ENCODE measurements at regions not wholly inside any gene's neighbourhood (a gene's known extent, or its start where the extent isn't known, plus 50 kb on each side); places are given as distances from the start of the nearest gene placed in this dataset.

DNA sequence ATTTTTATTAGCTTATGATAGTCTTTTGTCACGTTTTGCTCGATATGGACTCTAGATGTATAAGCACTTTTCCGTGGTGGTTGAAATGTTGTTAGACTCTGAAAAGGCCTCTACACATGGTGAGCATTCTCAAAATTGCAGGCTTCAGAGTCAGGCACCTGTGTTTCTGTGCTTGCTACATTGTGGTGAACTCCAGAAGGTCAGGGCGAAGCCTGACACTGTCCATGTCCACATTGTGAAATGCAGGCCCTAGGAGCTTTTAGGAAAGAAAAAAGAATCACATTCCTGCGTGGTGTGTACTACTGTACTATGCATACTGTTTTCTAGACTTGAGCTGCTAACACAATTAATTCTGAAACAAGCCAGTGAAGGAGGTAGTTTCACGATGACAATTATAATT is 86.3 kb downstream of the HS3ST1 start:
- H3K27me3 ChIP-seq (ENCODE audit: control insufficient read depth in 1 of 2, insufficient read depth in 2 of 2, low read length in 2 of 2) = no peaks in the 10 kb centered on the region
- H3K4me1 ChIP-seq (ENCODE audit: control insufficient read depth in 2 of 2, insufficient read depth in 2 of 2, low read length in 1 of 2) = no peaks in the 10 kb centered on the region
- H3K27ac ChIP-seq (ENCODE audit: low read depth in 2 of 2, low read length in 1 of 2) = no peak overlapping the region
- no peaks in the 10 kb centered on the region for H3K9me3 ChIP-seq (ENCODE audit: control insufficient read depth in 2 of 2, insufficient read depth in 1 of 2, low read depth in 1 of 2, low read length in 1 of 2)
- H3K36me3 ChIP-seq (ENCODE audit: control insufficient read depth in 2 of 2, insufficient read depth in 2 of 2, low read length in 1 of 2) = no peaks in the 10 kb centered on the region
- 83 to 88% methylated on average over 6 of the region's 6 CpGs for WGBS, 2 donors
- no peak overlapping the region for H3K4me3 ChIP-seq (ENCODE audit: low read depth in 1 of 2, low read length in 2 of 2)

DNA sequence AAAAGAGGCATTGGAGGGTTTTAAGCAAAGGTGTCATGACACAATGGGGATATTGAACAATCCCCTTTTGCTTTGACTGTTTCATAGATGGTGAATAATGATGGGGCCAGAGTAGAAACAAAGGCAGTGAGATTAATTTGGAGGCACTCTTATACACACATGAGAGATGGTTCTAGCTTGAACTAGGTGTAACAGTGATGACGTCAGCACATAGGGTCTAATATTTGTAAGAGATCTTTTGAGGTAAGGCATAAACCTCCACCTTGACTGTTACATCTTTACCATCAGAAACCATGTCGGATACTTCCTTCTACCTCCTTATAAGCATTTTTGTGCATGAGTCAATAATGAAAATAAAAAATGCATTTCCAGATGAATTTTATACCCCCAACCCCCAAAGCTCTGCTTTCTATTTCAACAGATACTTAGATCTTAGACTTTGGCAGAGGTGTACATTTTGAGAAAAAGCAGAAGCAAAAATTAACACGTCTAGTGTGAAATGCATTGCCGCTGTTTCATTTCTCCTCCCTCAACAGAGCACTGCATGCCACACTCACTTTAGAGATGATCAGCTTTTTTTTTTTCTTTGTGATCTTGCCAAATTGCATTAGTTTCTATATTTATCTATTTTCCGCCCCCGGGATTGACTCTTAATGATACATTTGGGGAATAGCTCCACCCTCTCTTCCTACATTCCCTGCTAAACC is 87.2 kb downstream of the HS3ST1 start:
- no peaks in the 10 kb centered on the region for H3K36me3 ChIP-seq (ENCODE audit: control insufficient read depth in 2 of 2, insufficient read depth in 2 of 2, low read length in 1 of 2)
- no peaks in the 10 kb centered on the region for H3K4me1 ChIP-seq (ENCODE audit: control insufficient read depth in 2 of 2, insufficient read depth in 2 of 2, low read length in 1 of 2)
- no peaks in the 10 kb centered on the region for H3K9me3 ChIP-seq (ENCODE audit: control insufficient read depth in 2 of 2, insufficient read depth in 1 of 2, low read depth in 1 of 2, low read length in 1 of 2)
- H3K4me3 ChIP-seq (ENCODE audit: low read depth in 1 of 2, low read length in 2 of 2) = no peak overlapping the region
- no peaks in the 10 kb centered on the region for H3K27me3 ChIP-seq (ENCODE audit: control insufficient read depth in 1 of 2, insufficient read depth in 2 of 2, low read length in 2 of 2)
- H3K27ac ChIP-seq (ENCODE audit: low read depth in 2 of 2, low read length in 1 of 2) = no peak overlapping the region
- 70 to 74% methylated on average over 6 of the region's 6 CpGs for WGBS, 2 donors

DNA sequence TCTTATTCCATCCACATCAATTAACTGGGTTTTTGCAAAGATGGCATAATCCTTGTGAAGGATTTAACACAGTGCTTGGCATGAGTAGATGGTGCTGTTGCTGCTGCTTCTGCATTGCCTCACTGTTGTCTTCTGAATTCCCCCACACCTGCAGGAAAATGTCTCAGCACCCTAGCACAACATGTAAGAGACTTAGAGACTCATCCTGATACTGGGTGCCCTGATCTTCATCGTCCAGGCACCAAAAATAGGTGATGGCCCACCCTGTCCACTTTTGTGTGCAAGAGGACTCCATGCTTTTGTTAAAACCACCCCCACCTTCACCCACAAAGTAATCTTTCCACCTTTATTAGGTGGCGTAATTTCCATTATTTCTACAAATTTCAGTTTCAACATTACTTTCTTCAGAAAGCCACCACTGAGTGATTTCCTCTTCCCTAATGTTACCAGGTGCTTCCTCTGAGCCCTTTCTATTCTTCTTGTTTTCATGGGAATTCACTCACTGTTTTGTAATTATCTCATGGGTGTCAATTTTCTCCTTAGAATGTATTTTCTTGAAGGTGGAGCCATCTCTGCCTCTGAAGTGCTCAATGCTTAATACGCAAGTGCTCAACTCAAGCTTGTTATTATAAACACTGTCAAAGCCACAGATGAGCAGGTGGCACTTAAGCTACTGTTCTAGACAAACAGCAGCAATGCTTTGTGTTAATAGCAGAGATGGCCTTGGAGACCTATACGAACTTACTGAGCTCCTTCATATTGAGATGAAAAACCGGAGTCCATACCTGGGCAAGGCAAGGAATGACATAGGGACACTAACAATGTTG is 89.5 kb downstream of the HS3ST1 start:
- no peaks in the 10 kb centered on the region for H3K9me3 ChIP-seq (ENCODE audit: control insufficient read depth in 2 of 2, insufficient read depth in 1 of 2, low read depth in 1 of 2, low read length in 1 of 2)

DNA sequence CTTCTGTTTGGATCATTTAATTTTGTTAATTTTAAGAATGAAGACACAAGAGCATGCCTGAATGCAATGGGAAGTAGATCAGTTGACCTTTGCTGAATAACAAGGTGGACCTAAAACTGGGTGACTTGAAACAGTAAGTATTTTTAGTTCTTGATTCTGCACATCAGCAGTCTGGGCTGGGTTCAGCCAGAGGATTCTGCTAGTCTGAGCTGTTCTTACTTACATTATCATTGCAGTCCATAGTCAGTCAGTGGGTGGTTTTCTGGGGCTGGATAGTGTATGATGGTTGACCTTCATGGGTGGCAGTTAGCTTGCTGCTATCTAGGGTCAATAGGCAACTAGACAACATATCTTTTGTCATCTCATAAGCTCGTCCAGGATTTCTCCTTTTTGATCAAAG is 91.4 kb downstream of the HS3ST1 start:
- Histone ChIP-seq H3K4me1 (ENCODE audit: control insufficient read depth in 2 of 2, insufficient read depth in 2 of 2, low read length in 1 of 2) (no peaks in the 10 kb centered on the region), H3K9me3 (ENCODE audit: control insufficient read depth in 2 of 2, insufficient read depth in 1 of 2, low read depth in 1 of 2, low read length in 1 of 2) (no peaks in the 10 kb centered on the region), H3K36me3 (ENCODE audit: control insufficient read depth in 2 of 2, insufficient read depth in 2 of 2, low read length in 1 of 2) (no peaks in the 10 kb centered on the region), H3K27ac (ENCODE audit: low read depth in 2 of 2, low read length in 1 of 2) (no peak overlapping the region), H3K4me3 (ENCODE audit: low read depth in 1 of 2, low read length in 2 of 2) (no peak overlapping the region), H3K27me3 (ENCODE audit: control insufficient read depth in 1 of 2, insufficient read depth in 2 of 2, low read length in 2 of 2) (no peaks in the 10 kb centered on the region)
- 56 to 63% methylated on average over 1 of the region's 1 CpG for WGBS, 2 donors

More for the DNA sequence above, 89.5 kb downstream of the HS3ST1 start:
- Histone ChIP-seq H3K36me3 (ENCODE audit: control insufficient read depth in 2 of 2, insufficient read depth in 2 of 2, low read length in 1 of 2) (no peaks in the 10 kb centered on the region), H3K27ac (ENCODE audit: low read depth in 2 of 2, low read length in 1 of 2) (no peak overlapping the region), H3K27me3 (ENCODE audit: control insufficient read depth in 1 of 2, insufficient read depth in 2 of 2, low read length in 2 of 2) (no peaks in the 10 kb centered on the region), H3K4me1 (ENCODE audit: control insufficient read depth in 2 of 2, insufficient read depth in 2 of 2, low read length in 1 of 2) (no peaks in the 10 kb centered on the region), H3K4me3 (ENCODE audit: low read depth in 1 of 2, low read length in 2 of 2) (no peak overlapping the region)
- 78 to 85% methylated on average over 5 of the region's 5 CpGs for WGBS, 2 donors

DNA sequence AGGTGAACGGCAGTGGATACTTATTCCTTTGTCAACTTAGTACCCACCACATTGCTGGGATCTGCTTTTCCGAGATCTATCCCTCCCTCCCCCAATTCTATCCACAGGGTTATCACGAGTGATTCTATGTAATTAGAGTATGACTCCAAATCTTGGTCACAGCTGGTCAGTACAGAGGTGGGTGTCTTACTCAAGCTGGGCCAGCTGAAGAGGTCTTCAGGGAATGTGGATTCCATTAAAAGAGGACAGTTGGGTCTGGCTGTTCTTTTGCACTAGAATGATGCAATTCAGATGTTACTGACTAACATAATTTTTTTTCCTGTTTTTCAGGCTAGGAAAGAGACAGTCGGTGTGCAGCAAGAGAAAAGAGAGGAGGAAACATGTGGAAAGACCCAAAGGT is 92.3 kb downstream of the HS3ST1 start:
- H3K4me3 ChIP-seq (ENCODE audit: low read depth in 1 of 2, low read length in 2 of 2) = no peak overlapping the region
- H3K4me1 ChIP-seq (ENCODE audit: control insufficient read depth in 2 of 2, insufficient read depth in 2 of 2, low read length in 1 of 2) = no peaks in the 10 kb centered on the region
- no peaks in the 10 kb centered on the region for H3K36me3 ChIP-seq (ENCODE audit: control insufficient read depth in 2 of 2, insufficient read depth in 2 of 2, low read length in 1 of 2)
- WGBS, 2 donors = 78 to 81% methylated on average over 4 of the region's 4 CpGs
- H3K27me3 ChIP-seq (ENCODE audit: control insufficient read depth in 1 of 2, insufficient read depth in 2 of 2, low read length in 2 of 2) = no peaks in the 10 kb centered on the region
- no peak overlapping the region for H3K27ac ChIP-seq (ENCODE audit: low read depth in 2 of 2, low read length in 1 of 2)
- H3K9me3 ChIP-seq (ENCODE audit: control insufficient read depth in 2 of 2, insufficient read depth in 1 of 2, low read depth in 1 of 2, low read length in 1 of 2) = no peaks in the 10 kb centered on the region

DNA sequence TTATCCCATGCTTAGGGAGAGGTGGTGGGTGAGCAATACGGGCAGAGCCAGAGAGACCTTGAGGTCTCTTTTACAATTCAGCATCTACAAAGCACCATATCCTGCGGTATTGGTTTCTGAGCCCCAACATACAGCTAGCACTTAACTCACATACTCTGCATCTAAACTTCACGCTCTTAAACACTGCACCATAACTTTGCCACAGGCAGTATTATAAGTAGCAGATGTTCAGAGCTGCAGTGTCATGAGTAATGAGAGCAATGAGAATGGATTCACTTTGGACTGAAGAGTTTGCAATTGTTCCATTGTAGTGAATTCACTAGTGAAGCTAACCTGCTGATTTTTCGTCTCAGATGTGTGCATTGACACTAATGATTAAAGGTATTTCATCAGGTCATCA is 93.8 kb downstream of the HS3ST1 start:
- no peaks in the 10 kb centered on the region for H3K9me3 ChIP-seq (ENCODE audit: control insufficient read depth in 2 of 2, insufficient read depth in 1 of 2, low read depth in 1 of 2, low read length in 1 of 2)
- H3K27ac ChIP-seq (ENCODE audit: low read depth in 2 of 2, low read length in 1 of 2) = no peak overlapping the region
- no peak overlapping the region for H3K4me3 ChIP-seq (ENCODE audit: low read depth in 1 of 2, low read length in 2 of 2)
- H3K27me3 ChIP-seq (ENCODE audit: control insufficient read depth in 1 of 2, insufficient read depth in 2 of 2, low read length in 2 of 2) = no peaks in the 10 kb centered on the region
- no peaks in the 10 kb centered on the region for H3K4me1 ChIP-seq (ENCODE audit: control insufficient read depth in 2 of 2, insufficient read depth in 2 of 2, low read length in 1 of 2)
- no peaks in the 10 kb centered on the region for H3K36me3 ChIP-seq (ENCODE audit: control insufficient read depth in 2 of 2, insufficient read depth in 2 of 2, low read length in 1 of 2)
- 63 to 71% methylated on average over 4 of the region's 4 CpGs for WGBS, 2 donors

DNA sequence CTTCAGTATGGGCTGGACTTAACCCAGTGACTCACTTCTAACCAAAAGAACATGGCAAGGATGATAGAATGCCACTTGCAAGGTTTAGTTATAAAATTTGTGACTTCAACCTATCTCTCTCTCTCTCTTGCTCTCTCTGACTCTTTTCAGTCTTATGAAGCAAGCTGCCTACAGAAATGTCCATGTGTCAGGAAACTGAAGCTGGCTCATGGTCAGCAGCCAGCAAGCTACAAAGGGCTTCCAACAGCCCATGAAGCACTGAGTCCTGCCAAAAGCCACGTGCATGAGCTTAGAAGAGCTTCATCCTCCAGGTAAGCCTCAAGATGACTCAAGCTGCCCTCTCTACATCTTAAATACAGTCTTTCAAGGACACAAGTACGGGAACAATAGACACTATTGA is 100.3 kb downstream of the HS3ST1 start:
- no peaks in the 10 kb centered on the region for H3K36me3 ChIP-seq (ENCODE audit: control insufficient read depth in 2 of 2, insufficient read depth in 2 of 2, low read length in 1 of 2)
- H3K27me3 ChIP-seq (ENCODE audit: control insufficient read depth in 1 of 2, insufficient read depth in 2 of 2, low read length in 2 of 2) = no peaks in the 10 kb centered on the region
- 44 to 57% methylated on average over 2 of the region's 2 CpGs for WGBS, 2 donors
- no peak overlapping the region for H3K27ac ChIP-seq (ENCODE audit: low read depth in 2 of 2, low read length in 1 of 2)
- H3K4me1 ChIP-seq (ENCODE audit: control insufficient read depth in 2 of 2, insufficient read depth in 2 of 2, low read length in 1 of 2) = no peaks in the 10 kb centered on the region
- peaks cover 0 to 6% of the 10 kb centered on the region in 2 donors for H3K9me3 ChIP-seq (ENCODE audit: control insufficient read depth in 2 of 2, insufficient read depth in 1 of 2, low read depth in 1 of 2, low read length in 1 of 2)
- no peak overlapping the region for H3K4me3 ChIP-seq (ENCODE audit: low read depth in 1 of 2, low read length in 2 of 2)

DNA sequence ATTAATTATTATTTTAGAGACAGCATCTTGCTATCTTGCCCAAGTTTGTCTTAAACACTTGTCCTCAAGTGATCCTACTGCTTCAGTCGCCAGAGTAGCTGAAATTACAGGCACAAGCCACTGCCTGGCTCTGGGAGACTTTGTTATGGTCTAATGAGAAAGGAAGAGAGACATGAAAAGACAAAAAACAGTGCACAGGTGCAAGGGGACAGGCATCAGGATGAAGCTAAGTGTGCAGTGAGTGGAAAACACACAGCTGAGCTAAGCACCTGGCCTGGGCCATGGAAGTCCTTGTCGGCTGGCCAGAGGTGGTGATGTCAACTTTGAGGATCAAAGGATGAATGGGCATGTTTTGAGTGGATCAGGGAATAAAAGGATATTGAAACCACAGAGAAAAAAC is 102.7 kb downstream of the HS3ST1 start:
- Histone ChIP-seq H3K4me1 (ENCODE audit: control insufficient read depth in 2 of 2, insufficient read depth in 2 of 2, low read length in 1 of 2) (no peaks in the 10 kb centered on the region), H3K36me3 (ENCODE audit: control insufficient read depth in 2 of 2, insufficient read depth in 2 of 2, low read length in 1 of 2) (no peaks in the 10 kb centered on the region), H3K9me3 (ENCODE audit: control insufficient read depth in 2 of 2, insufficient read depth in 1 of 2, low read depth in 1 of 2, low read length in 1 of 2) (peaks cover 0 to 6% of the 10 kb centered on the region in 2 donors), H3K27me3 (ENCODE audit: control insufficient read depth in 1 of 2, insufficient read depth in 2 of 2, low read length in 2 of 2) (no peaks in the 10 kb centered on the region), H3K27ac (ENCODE audit: low read depth in 2 of 2, low read length in 1 of 2) (no peak overlapping the region), H3K4me3 (ENCODE audit: low read depth in 1 of 2, low read length in 2 of 2) (no peak overlapping the region)
- 49 to 60% methylated on average over 2 of the region's 2 CpGs for WGBS, 2 donors

DNA sequence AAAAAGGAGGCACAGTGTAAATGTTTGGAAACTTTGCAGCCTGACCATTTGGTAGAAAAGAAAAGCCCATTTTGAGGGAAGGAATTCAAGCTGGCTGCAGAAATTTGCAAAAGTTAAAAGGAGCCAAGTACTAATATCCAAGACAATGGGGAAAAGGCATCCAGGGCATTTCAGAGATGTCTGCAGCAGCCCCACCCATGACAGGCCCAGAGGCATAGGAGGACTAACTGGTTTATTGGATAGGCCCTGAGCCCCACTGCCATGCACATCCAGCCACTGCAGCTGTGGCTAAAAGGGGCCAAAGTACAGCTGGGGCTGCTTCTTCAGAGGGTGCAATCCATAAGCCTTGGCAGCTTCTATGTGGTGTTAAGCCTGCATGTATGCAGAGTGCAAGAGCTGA is 104.9 kb downstream of the HS3ST1 start:
- H3K36me3 ChIP-seq (ENCODE audit: control insufficient read depth in 2 of 2, insufficient read depth in 2 of 2, low read length in 1 of 2) = no peaks in the 10 kb centered on the region
- H3K4me3 ChIP-seq (ENCODE audit: low read depth in 1 of 2, low read length in 2 of 2) = no peak overlapping the region
- peaks cover 0 to 6% of the 10 kb centered on the region in 2 donors for H3K9me3 ChIP-seq (ENCODE audit: control insufficient read depth in 2 of 2, insufficient read depth in 1 of 2, low read depth in 1 of 2, low read length in 1 of 2)

More for the DNA sequence above, 104.9 kb downstream of the HS3ST1 start:
- no peaks in the 10 kb centered on the region for H3K27me3 ChIP-seq (ENCODE audit: control insufficient read depth in 1 of 2, insufficient read depth in 2 of 2, low read length in 2 of 2)
- H3K27ac ChIP-seq (ENCODE audit: low read depth in 2 of 2, low read length in 1 of 2) = no peak overlapping the region
- H3K4me1 ChIP-seq (ENCODE audit: control insufficient read depth in 2 of 2, insufficient read depth in 2 of 2, low read length in 1 of 2) = no peaks in the 10 kb centered on the region

Data from esophagus (tissue), 2 donors.